PC-3 (cell line): ENCODE measurements at regions not wholly inside any gene's neighbourhood (a gene's known extent, or its start where the extent isn't known, plus 50 kb on each side); places are given as distances from the start of the nearest gene placed in this dataset.

Experiments
- ATAC-seq: fragments of 200-7000 bp; cut with Tn5 transposase; 2 replicates; pipeline ENCODE4 v1.9.1; 2020; ENCODE audit warnings: mild to moderate bottlenecking, moderate library complexity
- BruUV-seq: library from RNA; stranded (reverse); fragments of 400-500 nt; replicated peaks from 2 replicates; lab custom pipeline; 2021; lab: Mats Ljungman, UMichigan
- CTCF ChIA-PET: fragments of 300-600 bp; sonication (Branson Sonifier 250); formaldehyde crosslinking; loops from one replicate; lab custom pipeline; 2022; ENCODE audit warnings: antibody characterized with exemption; lab: Charles Lee
- POLR2A ChIA-PET: fragments of 300-600 bp; sonication (Branson Sonifier 250); formaldehyde crosslinking; loops from one replicate; lab custom pipeline; 2022; ENCODE audit warnings: antibody characterized with exemption; ENCODE audit not compliant: unreplicated experiment; lab: Charles Lee
- DNase-seq: peaks from one replicate; pipeline ENCODE4 v3.0.0-alpha.2; 2015
- H2AFZ ChIP-seq: fragments of 300-600 bp; sonication (generic); 2 replicates; pipeline ENCODE4 v1.6.0; 2016; ENCODE audit warnings: antibody characterized with exemption, low read length
- H3F3A ChIP-seq: fragments of 300-600 bp; sonication (generic); one replicate; pipeline ENCODE4 v1.6.0; 2017; ENCODE audit warnings: antibody characterized with exemption, low read length, control low read depth, mild to moderate bottlenecking; ENCODE audit not compliant: unreplicated experiment
- H3K27ac ChIP-seq: fragments of 300-600 bp; sonication (generic); 2 replicates; pipeline ENCODE4 v1.5.1; 2016; ENCODE audit warnings: mild to moderate bottlenecking, low read length
- H3K27me3 ChIP-seq: fragments of 300-600 bp; sonication (generic); 2 replicates; pipeline ENCODE4 v1.6.1; 2016; ENCODE audit warnings: low read length, mixed read lengths
- H3K36me3 ChIP-seq: fragments of 300-600 bp; sonication (generic); 2 replicates; pipeline ENCODE4 v1.6.1; 2016; ENCODE audit warnings: low read depth, mixed run types, low read length, mixed read lengths
- H3K4me1 ChIP-seq: fragments of 300-600 bp; sonication (generic); 2 replicates; pipeline ENCODE4 v1.5.1; 2016; ENCODE audit warnings: low read length; ENCODE audit not compliant: insufficient read depth
- H3K4me2 ChIP-seq: fragments of 300-600 bp; sonication (generic); 2 replicates; pipeline ENCODE4 v1.6.0; 2016; ENCODE audit warnings: low read length
- H3K4me3 ChIP-seq: fragments of 300-600 bp; sonication (generic); 2 replicates; pipeline ENCODE4 v1.5.1; 2016; ENCODE audit warnings: mild to moderate bottlenecking, low read length, mixed read lengths
- H3K79me2 ChIP-seq: fragments of 300-600 bp; sonication (generic); 2 replicates; pipeline ENCODE4 v1.6.1; 2017; ENCODE audit warnings: low read length, mixed read lengths
- H3K9ac ChIP-seq: fragments of 300-600 bp; sonication (generic); 2 replicates; pipeline ENCODE4 v1.6.0; 2016; ENCODE audit warnings: mild to moderate bottlenecking, low read length
- H3K9me2 ChIP-seq: fragments of 300-600 bp; sonication (generic); replicated peaks from 2 replicates; pipeline ENCODE4 v1.6.1; 2016; ENCODE audit warnings: mixed run types, low read length, mixed read lengths
- H3K9me3 ChIP-seq: fragments of 300-600 bp; sonication (generic); 2 replicates; pipeline ENCODE4 v1.6.1; 2016; ENCODE audit warnings: low read length, mixed read lengths
- H4K20me1 ChIP-seq: fragments of 300-600 bp; sonication (generic); 2 replicates; pipeline ENCODE4 v1.6.1; 2016; ENCODE audit warnings: low read length, mixed read lengths
- EZH2 ChIP-seq: fragments of 300-600 bp; sonication (generic); IDR thresholded peaks from one replicate; pipeline ENCODE4 v1.6.1; 2017; ENCODE audit warnings: antibody characterized with exemption, mild to moderate bottlenecking, low read length; ENCODE audit not compliant: unreplicated experiment
- EZH2phosphoT487 ChIP-seq: fragments of 300-600 bp; sonication (generic); IDR thresholded peaks from 2 replicates; pipeline ENCODE4 v1.6.1; 2018; ENCODE audit warnings: mild to moderate bottlenecking, antibody characterized with exemption, low read length, borderline replicate concordance
- intact Hi-C: fragments of 100-400 bp; cut with micrococcal nuclease; formaldehyde crosslinking; loops from 2 replicates; pipeline ENCODE4 v1.9.0; 2023
- TF ChIP-seq, protein P1 (sequence below): fragments of 300-600 bp; sonication (generic); conservative IDR thresholded peaks from 2 replicates; pipeline ENCODE4 v1.5.1; 2017; ENCODE audit warnings: antibody characterized with exemption, low read depth, mild to moderate bottlenecking, low read length

DNA sequence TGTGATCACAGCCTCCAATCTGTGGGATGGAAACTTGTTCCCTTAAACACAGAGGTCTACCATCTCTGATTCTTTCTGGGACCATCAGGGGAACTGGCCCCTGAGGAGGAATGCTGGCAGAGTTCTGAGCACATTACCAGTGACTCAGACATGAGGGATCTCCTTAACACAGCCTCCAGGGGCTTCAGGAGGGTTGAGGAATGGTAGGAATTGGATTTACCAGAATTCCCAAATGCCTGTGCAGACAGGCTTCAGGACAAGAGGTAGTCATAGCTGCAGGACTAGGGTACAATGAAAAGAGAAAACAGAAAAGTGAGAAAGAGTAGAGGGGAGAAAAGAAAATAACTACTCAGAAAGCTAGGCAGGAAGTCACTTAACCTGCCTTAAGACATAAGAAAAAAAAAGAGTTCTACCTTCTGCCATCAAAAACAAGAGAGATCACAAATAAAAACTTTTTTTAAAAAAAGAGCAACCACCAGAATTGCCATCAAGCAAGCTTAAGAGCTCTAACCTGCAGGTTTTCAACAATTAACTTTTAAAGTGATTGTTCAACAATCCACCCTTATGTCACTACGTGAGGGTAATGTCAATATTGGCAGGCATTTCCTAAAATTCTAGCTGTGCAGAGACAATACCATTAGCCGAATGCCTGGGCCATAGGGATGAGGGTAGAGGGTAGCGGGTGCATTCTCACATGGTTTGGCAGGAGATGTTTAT is 524.4 kb downstream of the BCL11A start:
- DNase-seq (no peak), ATAC-seq (no peak)
- TF ChIP-seq EZH2phosphoT487 = no peak
- TF ChIP-seq, protein P1, sequence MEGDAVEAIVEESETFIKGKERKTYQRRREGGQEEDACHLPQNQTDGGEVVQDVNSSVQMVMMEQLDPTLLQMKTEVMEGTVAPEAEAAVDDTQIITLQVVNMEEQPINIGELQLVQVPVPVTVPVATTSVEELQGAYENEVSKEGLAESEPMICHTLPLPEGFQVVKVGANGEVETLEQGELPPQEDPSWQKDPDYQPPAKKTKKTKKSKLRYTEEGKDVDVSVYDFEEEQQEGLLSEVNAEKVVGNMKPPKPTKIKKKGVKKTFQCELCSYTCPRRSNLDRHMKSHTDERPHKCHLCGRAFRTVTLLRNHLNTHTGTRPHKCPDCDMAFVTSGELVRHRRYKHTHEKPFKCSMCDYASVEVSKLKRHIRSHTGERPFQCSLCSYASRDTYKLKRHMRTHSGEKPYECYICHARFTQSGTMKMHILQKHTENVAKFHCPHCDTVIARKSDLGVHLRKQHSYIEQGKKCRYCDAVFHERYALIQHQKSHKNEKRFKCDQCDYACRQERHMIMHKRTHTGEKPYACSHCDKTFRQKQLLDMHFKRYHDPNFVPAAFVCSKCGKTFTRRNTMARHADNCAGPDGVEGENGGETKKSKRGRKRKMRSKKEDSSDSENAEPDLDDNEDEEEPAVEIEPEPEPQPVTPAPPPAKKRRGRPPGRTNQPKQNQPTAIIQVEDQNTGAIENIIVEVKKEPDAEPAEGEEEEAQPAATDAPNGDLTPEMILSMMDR = no peak
- no peak for TF ChIP-seq EZH2
- CTCF ChIA-PET = no interaction called here
- no peaks in the 10 kb centered on the region for H3K9me3 ChIP-seq
- BruUV-seq = no TSS peak
- no peak overlapping the region for H3K27ac ChIP-seq
- no peaks in the 10 kb centered on the region for H3K36me3 ChIP-seq
- no peak overlapping the region for H3K4me3 ChIP-seq
- POLR2A ChIA-PET = no interaction called here
- no peaks in the 10 kb centered on the region for H4K20me1 ChIP-seq
- H3K4me2 ChIP-seq = no peak overlapping the region
- intact Hi-C loops = no loop called here
- no peak overlapping the region for H3K9ac ChIP-seq
- no peaks in the 10 kb centered on the region for H3K79me2 ChIP-seq
- H3F3A ChIP-seq = no peaks in the 10 kb centered on the region
- H3K9me2 ChIP-seq = no peaks in the 10 kb centered on the region
- H3K27me3 ChIP-seq = no peaks in the 10 kb centered on the region
- no peaks in the 10 kb centered on the region for H3K4me1 ChIP-seq
- no peak overlapping the region for H2AFZ ChIP-seq

DNA sequence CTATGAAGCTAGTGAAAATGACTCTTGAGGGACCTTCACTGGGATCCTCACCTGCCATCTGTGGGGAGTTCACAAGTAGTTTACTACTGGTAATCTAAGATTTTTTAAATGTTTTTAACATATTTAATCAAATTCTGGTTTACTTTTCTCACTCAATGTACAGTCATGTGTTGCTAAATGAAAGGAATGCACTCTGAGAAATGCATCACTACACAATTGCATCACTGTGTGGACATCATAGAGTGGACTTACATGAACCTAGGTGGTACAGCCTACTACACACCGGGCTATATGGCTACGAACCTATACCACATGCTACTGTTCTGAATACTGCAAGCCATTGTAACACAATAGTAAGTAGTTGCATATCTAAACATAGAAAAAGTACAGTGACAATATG is 528.0 kb downstream of the BCL11A start:
- Histone ChIP-seq H3K4me2 (no peak overlapping the region), H3K36me3 (no peaks in the 10 kb centered on the region), H3F3A (no peaks in the 10 kb centered on the region), H3K9ac (no peak overlapping the region), H3K27ac (no peak overlapping the region), H3K9me2 (no peaks in the 10 kb centered on the region), H3K79me2 (no peaks in the 10 kb centered on the region), H3K27me3 (no peaks in the 10 kb centered on the region), H2AFZ (no peak overlapping the region), H3K9me3 (no peaks in the 10 kb centered on the region), H3K4me3 (no peak overlapping the region), H4K20me1 (no peaks in the 10 kb centered on the region), H3K4me1 (no peaks in the 10 kb centered on the region)
- POLR2A ChIA-PET = no interaction called here
- no peak for ATAC-seq
- DNase-seq = no peak
- intact Hi-C loops = no loop called here
- CTCF ChIA-PET = no interaction called here
- no TSS peak for BruUV-seq
- TF ChIP-seq, protein P1 = no peak
- TF ChIP-seq EZH2phosphoT487 (no peak), EZH2 (no peak)

DNA sequence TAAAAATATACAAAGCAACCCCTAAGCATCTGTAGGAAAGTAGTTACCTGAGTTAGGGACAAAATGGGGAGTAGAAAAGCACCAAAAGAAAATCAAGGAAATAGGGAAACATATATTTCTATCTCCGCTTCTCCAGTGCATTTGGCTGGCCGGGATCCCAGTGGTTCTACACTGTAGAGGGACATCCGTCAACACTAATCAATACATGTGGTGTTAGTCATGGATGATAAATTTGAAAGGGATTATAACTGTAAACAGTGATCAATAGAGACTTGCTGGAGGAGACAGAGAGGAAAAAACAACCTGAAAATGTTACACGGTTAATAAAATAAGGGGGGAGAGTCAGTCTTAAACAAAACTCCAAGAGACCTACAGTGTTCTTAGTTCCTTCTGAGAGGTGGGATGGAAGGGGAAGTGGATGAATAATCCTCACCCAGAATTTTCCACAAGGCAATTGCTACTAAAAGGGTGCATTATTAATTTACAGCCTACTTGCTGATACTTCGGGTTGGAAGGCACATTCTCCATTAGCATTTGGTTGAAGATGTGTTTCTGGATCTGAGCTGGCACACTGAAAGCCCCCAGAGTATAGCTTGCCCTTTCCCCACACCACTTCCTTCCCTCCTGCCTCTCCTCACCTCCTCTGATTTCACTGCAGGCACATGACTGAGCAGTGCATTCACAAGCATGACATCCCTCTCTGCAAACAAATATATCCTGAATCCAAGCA is 530.0 kb downstream of the BCL11A start:
- Histone ChIP-seq H3K36me3 (no peaks in the 10 kb centered on the region), H2AFZ (no peak overlapping the region), H3K9me2 (no peaks in the 10 kb centered on the region), H3K4me1 (no peaks in the 10 kb centered on the region), H3F3A (no peaks in the 10 kb centered on the region), H3K27ac (no peak overlapping the region), H3K9me3 (no peaks in the 10 kb centered on the region), H3K79me2 (no peaks in the 10 kb centered on the region), H3K9ac (no peak overlapping the region), H3K4me2 (no peak overlapping the region), H4K20me1 (no peaks in the 10 kb centered on the region), H3K4me3 (no peak overlapping the region), H3K27me3 (no peaks in the 10 kb centered on the region)
- intact Hi-C loops = no loop called here
- DNase-seq (no peak), ATAC-seq (no peak)
- TF ChIP-seq, protein P1 = no peak
- no peak for TF ChIP-seq EZH2
- no peak for TF ChIP-seq EZH2phosphoT487
- ChIA-PET CTCF (no interaction called here), POLR2A (no interaction called here)
- no TSS peak for BruUV-seq
